GM18867 (cell line): ENCODE measurements at regions not wholly inside any gene's neighbourhood (a gene's known extent, or its start where the extent isn't known, plus 50 kb on each side); places are given as distances from the start of the nearest gene placed in this dataset.
"Not testable (repeated sequence)": the region's sequence is repeated elsewhere in the genome, so short reads cannot be mapped to it uniquely, and the experiment has no call there.

Source experiments
- ATAC-seq: cut with Tn5 transposase; IDR thresholded peaks from one replicate; pipeline ENCODE4 v1.9.1; 2021; ENCODE audit warnings: mild to moderate bottlenecking, moderate library complexity; ENCODE audit not compliant: unreplicated experiment

DNA sequence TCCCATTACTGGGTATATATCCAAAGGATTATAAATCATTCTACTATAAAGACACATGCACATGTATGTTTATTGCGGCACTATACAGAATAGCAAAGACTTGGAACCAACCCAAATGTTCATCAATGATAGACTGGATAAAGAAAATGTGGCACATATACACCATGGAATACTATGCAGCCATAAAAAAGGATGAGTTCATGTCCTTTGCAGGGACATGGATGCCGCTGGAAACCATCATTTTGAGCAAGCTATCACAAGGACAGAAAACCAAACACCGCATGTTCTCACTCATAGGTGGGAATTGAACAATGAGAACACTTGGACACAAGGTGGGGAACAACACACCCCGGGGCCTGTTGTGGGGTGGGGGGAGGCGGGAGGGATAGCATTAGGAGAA is 57.0 kb upstream of the NEUROD1 start:
- ATAC-seq, result not testable (repeated sequence)

GRCh38 chr2:181738074-181738473 is 57.8 kb upstream of the NEUROD1 start:
- no peak for ATAC-seq

- no peak for ATAC-seq
These were observed 58.2 kb upstream of the NEUROD1 start for GRCh38 chr2:181738563-181738962.

- ATAC-seq, result no peak
These were observed 61.4 kb upstream of the NEUROD1 start for GRCh38 chr2:181741756-181742155.

- no peak for ATAC-seq
These were observed 62.0 kb upstream of the NEUROD1 start for GRCh38 chr2:181742361-181742760.

DNA sequence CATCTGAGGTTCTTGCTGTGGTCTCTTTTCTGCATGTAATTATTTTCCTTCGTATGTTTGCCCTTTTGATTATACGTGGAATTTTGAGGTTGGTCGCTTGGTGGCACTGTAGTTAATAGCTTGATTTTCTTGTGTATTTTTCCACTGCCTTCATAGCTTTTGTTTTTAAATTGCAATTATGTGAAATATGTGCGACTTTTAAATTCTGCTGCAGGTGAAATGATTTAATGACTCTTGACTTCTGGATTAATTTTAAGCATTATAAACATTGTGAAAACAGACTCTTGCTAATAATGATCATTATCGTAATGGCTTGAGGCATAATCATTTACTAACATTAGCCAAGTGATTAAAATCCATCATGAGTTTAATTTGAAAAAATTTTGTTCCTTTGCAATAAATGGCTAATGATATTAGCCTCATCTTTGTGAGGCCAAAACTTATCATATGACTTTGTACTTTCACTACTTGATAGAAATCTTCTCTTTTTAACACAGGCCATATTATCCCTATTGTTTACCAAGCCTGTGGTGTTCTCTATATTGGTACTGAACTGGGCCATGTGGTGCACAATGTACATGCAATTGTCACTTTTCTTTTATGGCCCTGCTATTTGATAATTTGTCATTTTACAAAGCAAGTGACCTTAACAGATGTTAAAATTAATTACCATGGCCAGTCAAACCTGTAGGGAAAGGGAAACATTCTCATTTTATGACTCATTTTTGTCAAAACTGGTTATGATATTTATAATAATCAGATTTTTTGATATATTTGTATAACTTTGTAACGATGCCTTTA is 62.8 kb upstream of the NEUROD1 start:
- ATAC-seq, result no peak

- no peak for ATAC-seq
These were observed 63.4 kb upstream of the NEUROD1 start for GRCh38 chr2:181743723-181744031.

GRCh38 chr2:181745796-181746540 is 65.7 kb upstream of the NEUROD1 start:
- no peak for ATAC-seq

DNA sequence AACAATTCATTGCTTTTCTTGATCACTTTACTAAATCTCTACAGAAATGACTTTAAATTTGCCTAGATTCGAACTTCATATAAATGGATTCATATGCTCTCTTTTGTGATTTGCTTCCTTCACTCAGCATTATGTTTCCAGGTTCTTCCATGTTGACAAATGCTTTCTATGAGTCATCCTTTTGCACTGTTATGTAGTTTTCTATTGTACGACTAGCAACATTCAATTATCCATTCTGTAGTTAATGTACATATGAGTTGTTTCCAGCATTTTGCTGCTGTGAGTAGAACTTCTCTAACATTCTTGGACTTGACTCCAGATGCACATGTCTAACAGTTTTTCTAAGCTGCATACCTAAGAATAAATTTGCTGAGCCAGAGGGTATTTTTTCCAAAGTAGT is 66.5 kb upstream of the NEUROD1 start:
- no peak for ATAC-seq

- no peak for ATAC-seq
These were observed 70.0 kb upstream of the NEUROD1 start for GRCh38 chr2:181750305-181750704.

DNA sequence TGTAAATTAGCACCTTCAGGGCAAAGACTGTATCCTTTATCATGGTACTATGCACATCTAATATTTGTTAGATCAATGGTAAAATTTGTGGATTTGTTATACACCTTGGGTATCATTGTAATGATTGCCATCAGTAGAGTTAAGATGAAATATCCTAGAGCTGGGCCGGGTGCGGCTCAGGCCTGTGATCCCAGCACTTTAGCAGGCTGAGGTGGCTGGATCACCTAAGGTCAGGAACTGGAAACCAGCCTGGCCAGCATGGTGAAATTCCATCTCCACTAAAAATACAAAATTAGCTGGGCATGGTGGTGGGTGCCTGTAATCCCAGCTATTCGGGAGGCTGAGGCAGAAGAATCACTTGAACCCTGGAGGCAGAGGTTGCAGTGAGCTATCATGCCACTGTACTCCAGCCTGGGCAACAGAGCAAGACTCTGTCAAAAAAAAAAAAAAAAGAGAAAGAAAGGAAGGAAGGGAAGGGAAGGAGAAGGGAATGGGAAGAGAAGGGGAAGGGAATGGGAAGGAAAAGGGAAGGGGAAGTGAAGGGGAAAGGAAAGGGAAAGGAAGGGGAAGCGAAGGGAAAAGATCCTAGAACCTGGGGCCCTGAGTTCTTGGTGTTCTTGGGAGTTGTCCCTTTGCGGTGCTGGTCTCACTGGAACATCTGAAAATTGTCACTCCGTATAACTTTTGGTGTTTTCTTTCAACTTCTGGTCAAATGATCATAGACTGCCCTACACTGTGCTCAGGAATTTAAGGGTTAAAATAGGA is 71.1 kb upstream of the NEUROD1 start:
- ATAC-seq, result no peak

GRCh38 chr2:181752301-181752700 is 72.0 kb upstream of the NEUROD1 start:
- ATAC-seq, result no peak

- no peak for ATAC-seq
These were observed 73.4 kb upstream of the NEUROD1 start for GRCh38 chr2:181753686-181754085.

DNA sequence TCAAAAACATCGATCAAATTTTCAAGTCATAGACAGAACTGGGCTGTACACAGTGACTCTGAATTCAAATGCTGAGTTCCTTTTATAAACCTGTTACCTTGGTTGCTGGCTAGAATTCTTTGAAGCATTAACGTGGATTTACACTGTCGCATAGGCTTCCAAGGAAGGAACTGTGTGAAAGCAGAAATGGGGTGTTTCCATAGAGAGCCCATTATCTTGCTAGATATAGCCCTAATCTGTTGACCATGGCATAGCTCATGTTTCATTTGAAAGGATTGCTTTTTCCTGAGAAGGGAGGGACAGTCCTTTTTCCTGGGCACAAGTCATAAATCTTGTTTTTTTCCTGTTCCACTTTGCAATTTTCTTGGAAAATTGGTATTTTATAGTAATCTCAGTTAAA is 73.8 kb upstream of the NEUROD1 start:
- no peak for ATAC-seq

DNA sequence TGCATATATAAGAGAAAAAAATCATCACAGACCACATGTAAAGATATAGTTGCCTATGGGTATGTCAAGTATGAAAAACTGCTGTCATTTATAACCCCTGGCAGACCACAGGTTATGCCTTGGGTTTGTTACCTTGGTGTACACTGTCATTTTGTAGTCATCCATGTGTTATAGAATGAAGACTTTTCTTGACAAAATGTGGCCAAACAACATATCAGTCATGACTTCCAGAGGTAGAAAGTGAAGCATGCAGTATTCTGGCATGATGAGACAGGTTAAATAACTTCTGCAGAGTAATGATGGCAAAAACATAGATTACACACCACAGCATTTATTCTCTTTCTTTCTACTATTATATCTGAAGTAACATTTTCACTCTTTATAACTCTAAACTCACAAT is 74.9 kb upstream of the NEUROD1 start:
- ATAC-seq, result no peak

DNA sequence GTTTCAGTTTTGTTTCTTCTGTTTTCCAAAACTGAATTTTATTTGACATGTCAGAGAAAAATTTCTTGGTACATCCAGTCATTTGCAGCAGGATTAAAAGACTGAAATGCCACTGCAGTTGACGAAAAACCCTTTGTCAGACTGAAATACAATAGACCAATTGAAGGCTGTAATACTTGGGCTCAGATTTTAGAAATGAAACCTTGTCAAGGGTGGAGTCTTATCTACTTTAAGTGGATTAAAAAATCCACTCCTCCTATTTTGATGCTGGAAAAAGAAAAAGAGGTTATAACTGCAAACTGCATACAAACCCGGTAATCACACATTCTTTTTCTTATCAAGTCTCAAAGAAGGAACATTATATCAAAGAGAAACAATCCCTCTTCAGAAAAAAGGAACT is 80.2 kb upstream of the NEUROD1 start:
- no peak for ATAC-seq

DNA sequence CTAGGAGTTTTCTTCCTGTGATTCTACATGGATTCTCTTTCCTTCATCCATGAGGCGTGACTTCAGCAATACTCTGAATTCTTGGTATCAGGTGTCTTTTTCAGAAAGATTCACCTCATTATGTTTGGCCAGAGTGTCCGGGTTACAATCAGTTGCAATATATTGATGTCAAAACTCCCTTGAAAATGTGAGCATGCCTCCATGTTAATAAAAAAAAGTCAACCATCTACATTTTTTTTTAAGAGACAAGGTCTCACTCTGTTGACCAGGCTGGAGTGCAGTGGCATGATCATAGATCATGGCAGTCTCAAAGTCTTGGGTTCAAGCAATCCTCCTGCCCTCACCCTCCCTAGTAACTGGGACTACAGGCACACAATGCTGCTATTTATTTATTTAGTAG is 80.9 kb upstream of the NEUROD1 start:
- ATAC-seq, result no peak

DNA sequence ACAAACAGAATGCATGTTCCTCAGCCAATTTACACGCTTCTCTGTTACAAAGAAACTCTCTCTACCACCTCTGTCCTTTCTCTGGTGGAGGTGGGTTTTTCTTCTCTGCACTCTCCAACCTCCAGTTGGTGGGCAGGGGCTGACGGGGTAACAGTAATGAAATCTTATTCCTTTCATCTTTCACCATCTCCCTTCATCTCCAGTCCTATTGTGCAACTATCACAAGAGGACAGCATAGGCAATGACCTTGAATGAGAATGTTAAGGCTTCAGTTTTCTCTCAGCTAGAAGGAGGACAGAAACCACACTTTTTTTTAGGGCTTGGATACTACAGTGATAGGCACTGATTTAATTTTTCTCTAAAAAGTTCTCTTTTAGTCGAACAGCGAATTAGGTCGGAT is 81.7 kb upstream of the NEUROD1 start:
- ATAC-seq, result no peak

DNA sequence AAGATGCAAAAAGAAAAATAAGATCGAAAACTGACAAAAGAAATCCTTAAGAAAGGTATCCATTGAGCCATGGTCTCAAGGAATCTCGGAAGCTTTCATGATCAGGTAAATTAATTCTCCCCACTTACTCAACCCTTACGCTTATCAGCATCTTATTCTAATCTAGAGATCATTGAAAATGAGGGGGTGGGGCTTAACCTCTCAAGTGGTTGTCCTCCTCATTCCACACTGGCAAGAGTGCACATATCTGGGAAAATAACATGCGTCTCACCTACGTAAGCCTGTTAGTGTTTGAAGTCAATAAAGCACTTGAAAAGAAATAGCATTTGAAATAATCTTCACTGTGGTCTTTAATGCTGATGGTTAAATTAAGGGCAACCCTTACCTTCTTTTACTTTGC is 82.5 kb upstream of the NEUROD1 start:
- no peak for ATAC-seq

DNA sequence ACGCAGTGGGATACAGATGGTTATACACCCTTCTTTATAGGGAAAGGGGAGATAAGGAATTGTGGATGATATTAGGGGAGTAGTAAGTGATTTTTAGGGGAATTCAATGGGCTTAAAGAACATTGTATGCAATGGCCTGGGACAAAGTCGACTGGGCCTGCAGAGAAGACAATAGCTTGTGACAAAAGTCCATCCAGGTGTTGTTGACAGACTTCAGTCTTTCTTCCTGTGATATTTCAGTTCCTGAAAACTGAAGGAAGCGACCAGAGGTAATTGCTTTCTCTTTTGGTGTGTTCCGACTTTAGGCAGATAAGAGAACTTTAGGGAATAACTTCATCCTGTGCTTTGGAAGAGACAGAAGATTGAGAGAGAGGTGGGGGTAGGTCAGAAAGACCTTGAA is 83.1 kb upstream of the NEUROD1 start:
- no peak for ATAC-seq

DNA sequence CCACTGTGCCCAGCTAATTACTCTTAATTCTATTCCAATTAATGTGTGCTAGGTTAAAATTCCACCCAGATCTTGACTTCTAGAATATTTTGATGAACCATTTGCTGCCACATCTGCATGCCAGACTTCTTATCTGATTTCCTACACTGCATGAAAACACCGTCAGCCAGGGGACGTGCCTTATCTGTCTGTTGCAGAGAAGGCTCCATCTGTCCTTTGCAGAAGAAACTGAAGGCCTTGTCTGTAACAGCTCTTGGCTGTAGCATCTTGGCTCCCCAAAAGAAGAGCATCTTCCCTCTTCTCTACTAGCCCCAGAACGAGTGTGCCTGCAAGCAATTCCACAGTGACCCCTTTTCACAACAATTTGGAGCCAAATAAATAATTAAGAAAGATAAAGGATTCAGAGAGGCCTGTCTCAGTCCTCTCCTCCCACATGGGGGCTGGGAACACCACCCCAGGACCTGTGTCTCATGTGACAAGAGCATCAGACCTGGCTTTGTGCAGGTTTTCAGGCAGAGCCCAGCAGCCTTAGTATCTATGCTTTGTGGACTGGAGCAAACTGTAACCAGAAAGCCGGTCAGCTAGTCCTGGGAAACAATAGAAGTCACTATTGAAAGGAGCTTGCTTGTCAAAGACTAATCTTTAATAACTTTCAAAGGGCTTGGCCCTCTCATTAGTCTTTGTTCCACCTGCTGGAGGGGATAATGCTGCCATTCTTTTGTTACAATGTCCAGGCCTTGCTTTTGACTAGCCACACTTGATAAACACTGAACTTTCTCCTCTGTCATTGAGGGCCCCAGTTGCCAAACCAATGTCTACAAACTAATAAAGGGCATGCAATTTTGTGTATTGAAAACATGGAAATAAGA is 84.0 kb upstream of the NEUROD1 start:
- ATAC-seq, result no peak
